HL-60 (cell line): ENCODE measurements at regions not wholly inside any gene's neighbourhood (a gene's known extent, or its start where the extent isn't known, plus 50 kb on each side); places are given as distances from the start of the nearest gene placed in this dataset.

ENCODE experiments used
- CTCF ChIP-seq: IDR thresholded peaks from one replicate; pipeline ENCODE4 v1.5.1; 2011; ENCODE audit warnings: low read length, control low read depth, inconsistent platforms; ENCODE audit not compliant: insufficient read depth
- POLR2AphosphoS5 ChIP-seq: IDR thresholded peaks from 2 replicates; pipeline ENCODE4 v1.6.1; 2012; ENCODE audit warnings: low read depth
- REST ChIP-seq: IDR thresholded peaks from 2 replicates; pipeline ENCODE4 v1.6.1; 2012; ENCODE audit warnings: low read depth; ENCODE audit not compliant: insufficient replicate concordance

GRCh38 chr2:17303521-17303920 lies 214.7 kb downstream of the RAD51AP2 start:
- no peak for TF ChIP-seq CTCF
- TF ChIP-seq POLR2AphosphoS5: no peak
- no peak for TF ChIP-seq REST
